ENCODE measurements at regions not wholly inside any gene's neighbourhood (a gene's known extent, or its start where the extent isn't known, plus 50 kb on each side); places are given as distances from the start of the nearest gene placed in this dataset.

GRCh38 chr4:124325690-124326089 lies 386.8 kb downstream of the ANKRD50 start:
- Histone ChIP-seq H3K27me3 (ENCODE audit: control insufficient read depth in 3 of 3, insufficient read depth in 3 of 3, low read depth in 1 of 3, low read length in 3 of 3) (no peaks in the 10 kb centered on the region), H2AFZ (ENCODE audit: low read length) (no peak overlapping the region), H3K18ac (ENCODE audit: low read length) (no peak overlapping the region), H4K8ac (ENCODE audit: low read depth, low read length) (no peak overlapping the region), H3K36me3 (replicated peaks in 1 of 2; ENCODE audit: control insufficient read depth in 2 of 2, insufficient read depth in 2 of 2, low read length in 2 of 2) (no peaks in the 10 kb centered on the region), H2BK5ac (ENCODE audit: low read length) (no peak overlapping the region), H2BK15ac (ENCODE audit: low read length) (no peak overlapping the region), H4K91ac (ENCODE audit: low read depth, low read length, poor library complexity) (no peak overlapping the region), H3K79me1 (ENCODE audit: low read depth, low read length) (no peaks in the 10 kb centered on the region), H3K9me3 (replicated peaks in 1 of 2; ENCODE audit: control insufficient read depth in 2 of 2, insufficient read depth in 1 of 2, low read depth in 1 of 2, low read length in 2 of 2) (peaks cover 0 to 1% of the 10 kb centered on the region in 2 donors), H3K9ac (ENCODE audit: low read depth, low read length, poor library complexity) (no peak overlapping the region), H3K14ac (ENCODE audit: low read length) (no peak overlapping the region), H3K4me3 (ENCODE audit: low read length in 2 of 2) (no peak overlapping the region), H3K23ac (ENCODE audit: low read depth, low read length, poor library complexity) (no peak overlapping the region), H3K27ac (replicated peaks; ENCODE audit: low read length) (no peak overlapping the region), H2BK120ac (ENCODE audit: low read depth, low read length) (no peak overlapping the region), H3K4ac (ENCODE audit: low read length) (no peak overlapping the region), H3K4me2 (ENCODE audit: insufficient read depth, low read length, poor library complexity, severe bottlenecking) (no peak overlapping the region), H3K4me1 (ENCODE audit: control insufficient read depth in 2 of 2, insufficient read depth in 1 of 2, low read depth in 1 of 2, low read length in 2 of 2) (peaks cover 0 to 2% of the 10 kb centered on the region in 2 donors), H2AK5ac (ENCODE audit: low read depth, low read length) (peak overlapping the region; percentile 40), H2BK12ac (ENCODE audit: low read length) (no peak overlapping the region)
- no peak for DNase-seq (ENCODE audit: low spot score)

DNA sequence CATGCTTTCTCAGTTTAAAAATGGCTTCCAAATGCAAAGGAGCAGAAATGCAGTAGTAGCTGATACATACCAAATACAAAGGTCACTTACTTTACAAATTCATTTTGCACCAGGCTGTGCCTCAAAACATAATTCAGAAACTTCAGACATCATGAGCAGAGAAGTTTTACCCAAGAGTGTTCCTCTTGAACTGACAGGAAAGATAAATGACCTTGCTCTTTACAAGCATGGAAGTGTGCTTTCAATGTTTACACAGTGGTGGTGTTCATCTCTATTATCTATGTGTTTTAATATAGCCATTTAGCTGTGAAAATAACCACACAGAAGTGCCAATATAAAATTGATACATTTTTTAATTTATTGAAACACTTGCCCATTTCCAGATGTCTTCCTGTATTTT lies 383.4 kb downstream of the ANKRD50 start:
- no peak overlapping the region for H3K18ac ChIP-seq (ENCODE audit: low read length)
- H3K27ac ChIP-seq (replicated peaks; ENCODE audit: low read length), result no peak overlapping the region
- H4K91ac ChIP-seq (ENCODE audit: low read depth, low read length, poor library complexity), result no peak overlapping the region
- no peaks in the 10 kb centered on the region for H3K4me1 ChIP-seq (ENCODE audit: control insufficient read depth in 2 of 2, insufficient read depth in 1 of 2, low read depth in 1 of 2, low read length in 2 of 2)
- no peak overlapping the region for H2BK5ac ChIP-seq (ENCODE audit: low read length)
- H2BK12ac ChIP-seq (ENCODE audit: low read length), result no peak overlapping the region
- H3K27me3 ChIP-seq (ENCODE audit: control insufficient read depth in 3 of 3, insufficient read depth in 3 of 3, low read depth in 1 of 3, low read length in 3 of 3), result no peaks in the 10 kb centered on the region
- no peak overlapping the region for H3K4me3 ChIP-seq (ENCODE audit: low read length in 2 of 2)
- no peak overlapping the region for H2AK5ac ChIP-seq (ENCODE audit: low read depth, low read length)
- H2AFZ ChIP-seq (ENCODE audit: low read length), result peak overlapping the region; percentile 27
- H3K23ac ChIP-seq (ENCODE audit: low read depth, low read length, poor library complexity), result no peak overlapping the region
- no peak overlapping the region for H4K8ac ChIP-seq (ENCODE audit: low read depth, low read length)
- no peak overlapping the region for H3K4ac ChIP-seq (ENCODE audit: low read length)
- DNase-seq (ENCODE audit: low spot score), result no peak
- no peak overlapping the region for H3K14ac ChIP-seq (ENCODE audit: low read length)
- H3K4me2 ChIP-seq (ENCODE audit: insufficient read depth, low read length, poor library complexity, severe bottlenecking), result no peak overlapping the region
- H3K9ac ChIP-seq (ENCODE audit: low read depth, low read length, poor library complexity), result no peak overlapping the region
- H3K9me3 ChIP-seq (replicated peaks in 1 of 2; ENCODE audit: control insufficient read depth in 2 of 2, insufficient read depth in 1 of 2, low read depth in 1 of 2, low read length in 2 of 2), result peaks cover 0 to 1% of the 10 kb centered on the region in 2 donors
- H2BK120ac ChIP-seq (ENCODE audit: low read depth, low read length), result no peak overlapping the region
- H2BK15ac ChIP-seq (ENCODE audit: low read length), result no peak overlapping the region
- H3K36me3 ChIP-seq (replicated peaks in 1 of 2; ENCODE audit: control insufficient read depth in 2 of 2, insufficient read depth in 2 of 2, low read length in 2 of 2), result no peaks in the 10 kb centered on the region
- no peaks in the 10 kb centered on the region for H3K79me1 ChIP-seq (ENCODE audit: low read depth, low read length)

GRCh38 chr4:124330045-124330444 lies 382.5 kb downstream of the ANKRD50 start:
- Histone ChIP-seq H4K91ac (ENCODE audit: low read depth, low read length, poor library complexity) (no peak overlapping the region), H2BK12ac (ENCODE audit: low read length) (no peak overlapping the region), H3K4me2 (ENCODE audit: insufficient read depth, low read length, poor library complexity, severe bottlenecking) (no peak overlapping the region), H3K4me1 (ENCODE audit: control insufficient read depth in 2 of 2, insufficient read depth in 1 of 2, low read depth in 1 of 2, low read length in 2 of 2) (no peaks in the 10 kb centered on the region), H3K4ac (ENCODE audit: low read length) (no peak overlapping the region), H3K9ac (ENCODE audit: low read depth, low read length, poor library complexity) (no peak overlapping the region), H2BK15ac (ENCODE audit: low read length) (no peak overlapping the region), H3K36me3 (replicated peaks in 1 of 2; ENCODE audit: control insufficient read depth in 2 of 2, insufficient read depth in 2 of 2, low read length in 2 of 2) (no peaks in the 10 kb centered on the region), H4K8ac (ENCODE audit: low read depth, low read length) (no peak overlapping the region), H3K4me3 (ENCODE audit: low read length in 2 of 2) (no peak overlapping the region), H2AFZ (ENCODE audit: low read length) (no peak overlapping the region), H3K23ac (ENCODE audit: low read depth, low read length, poor library complexity) (no peak overlapping the region), H2BK5ac (ENCODE audit: low read length) (no peak overlapping the region), H3K14ac (ENCODE audit: low read length) (no peak overlapping the region), H3K79me1 (ENCODE audit: low read depth, low read length) (no peaks in the 10 kb centered on the region), H2AK5ac (ENCODE audit: low read depth, low read length) (no peak overlapping the region), H3K27ac (replicated peaks; ENCODE audit: low read length) (no peak overlapping the region), H3K27me3 (ENCODE audit: control insufficient read depth in 3 of 3, insufficient read depth in 3 of 3, low read depth in 1 of 3, low read length in 3 of 3) (no peaks in the 10 kb centered on the region), H3K18ac (ENCODE audit: low read length) (no peak overlapping the region), H3K9me3 (replicated peaks in 1 of 2; ENCODE audit: control insufficient read depth in 2 of 2, insufficient read depth in 1 of 2, low read depth in 1 of 2, low read length in 2 of 2) (peaks cover 0 to 1% of the 10 kb centered on the region in 2 donors), H2BK120ac (ENCODE audit: low read depth, low read length) (no peak overlapping the region)
- WGBS, 2 donors (ENCODE audit: extremely low coverage in 2 of 2, insufficient read length in 2 of 2, insufficient replicate concordance in 1 of 2), result no CpG with 5 or more reads among the region's 3 CpGs
- no peak for DNase-seq (ENCODE audit: low spot score)

DNA sequence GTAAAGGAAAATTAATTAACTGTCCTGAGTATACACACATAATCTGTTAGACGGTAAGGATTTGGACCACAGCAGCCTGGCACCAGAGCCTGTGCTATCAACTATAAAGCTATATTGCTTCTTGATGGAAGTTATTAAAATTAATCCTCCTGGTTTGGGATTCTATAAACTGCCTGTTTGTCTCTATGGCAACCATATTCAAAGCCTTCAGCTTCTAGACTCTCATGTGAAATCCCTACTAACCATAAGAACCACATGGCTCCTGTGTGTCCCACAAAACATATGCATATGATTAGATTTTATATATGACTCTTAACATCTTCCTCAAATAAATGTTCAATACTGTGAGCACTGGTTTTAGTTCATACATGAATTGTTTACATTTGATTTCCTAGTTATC lies 380.8 kb downstream of the ANKRD50 start:
- Histone ChIP-seq H3K27ac (replicated peaks; ENCODE audit: low read length) (no peak overlapping the region), H2BK5ac (ENCODE audit: low read length) (no peak overlapping the region), H3K18ac (ENCODE audit: low read length) (no peak overlapping the region), H3K4me1 (ENCODE audit: control insufficient read depth in 2 of 2, insufficient read depth in 1 of 2, low read depth in 1 of 2, low read length in 2 of 2) (no peaks in the 10 kb centered on the region), H4K8ac (ENCODE audit: low read depth, low read length) (no peak overlapping the region), H3K23ac (ENCODE audit: low read depth, low read length, poor library complexity) (no peak overlapping the region), H3K4me2 (ENCODE audit: insufficient read depth, low read length, poor library complexity, severe bottlenecking) (no peak overlapping the region), H3K14ac (ENCODE audit: low read length) (no peak overlapping the region), H3K36me3 (replicated peaks in 1 of 2; ENCODE audit: control insufficient read depth in 2 of 2, insufficient read depth in 2 of 2, low read length in 2 of 2) (no peaks in the 10 kb centered on the region), H3K4ac (ENCODE audit: low read length) (no peak overlapping the region), H3K27me3 (ENCODE audit: control insufficient read depth in 3 of 3, insufficient read depth in 3 of 3, low read depth in 1 of 3, low read length in 3 of 3) (no peaks in the 10 kb centered on the region), H3K9ac (ENCODE audit: low read depth, low read length, poor library complexity) (no peak overlapping the region), H2AFZ (ENCODE audit: low read length) (no peak overlapping the region), H3K9me3 (replicated peaks in 1 of 2; ENCODE audit: control insufficient read depth in 2 of 2, insufficient read depth in 1 of 2, low read depth in 1 of 2, low read length in 2 of 2) (no peaks in the 10 kb centered on the region), H2AK5ac (ENCODE audit: low read depth, low read length) (no peak overlapping the region), H3K4me3 (ENCODE audit: low read length in 2 of 2) (no peak overlapping the region), H2BK12ac (ENCODE audit: low read length) (no peak overlapping the region), H3K79me1 (ENCODE audit: low read depth, low read length) (no peaks in the 10 kb centered on the region), H2BK15ac (ENCODE audit: low read length) (no peak overlapping the region), H4K91ac (ENCODE audit: low read depth, low read length, poor library complexity) (no peak overlapping the region), H2BK120ac (ENCODE audit: low read depth, low read length) (no peak overlapping the region)
- no CpG with 5 or more reads among the region's 1 CpG for WGBS, 2 donors (ENCODE audit: extremely low coverage in 2 of 2, insufficient read length in 2 of 2, insufficient replicate concordance in 1 of 2)
- DNase-seq (ENCODE audit: low spot score), result no peak
